Uterus (tissue), 2 donors: ENCODE measurements at regions not wholly inside any gene's neighbourhood (a gene's known extent, or its start where the extent isn't known, plus 50 kb on each side); places are given as distances from the start of the nearest gene placed in this dataset.

ENCODE experiments used
- CTCF ChIP-seq, 4 experiments: fragments of 200-600 bp in 2 of 4; fragments of 450-650 bp in 2 of 4; sonication (generic) in 2 of 4; IDR thresholded peaks; one replicate each; pipeline ENCODE4 v1.5.1; 2016 to 2019; ENCODE audit warnings: antibody characterized with exemption in 4 of 4, mild to moderate bottlenecking in 2 of 4, moderate library complexity in 1 of 4
- POLR2A ChIP-seq, 2 donors: fragments of 450-650 bp; IDR thresholded peaks; one replicate each; pipeline ENCODE4 v1.6.1; 2016; ENCODE audit warnings: antibody characterized with exemption in 2 of 2, mild to moderate bottlenecking in 1 of 2, moderate library complexity in 1 of 2

- no peak for TF ChIP-seq CTCF (IDR thresholded peaks at IDR 0.05)
- TF ChIP-seq POLR2A (IDR thresholded peaks at IDR 0.05) = no peak
Observed at GRCh38 chr21:36603221-36603620, 95.7 kb upstream of the SIM2 start.
